GM18498 (cell line): ENCODE measurements at regions not wholly inside any gene's neighbourhood (a gene's known extent, or its start where the extent isn't known, plus 50 kb on each side); places are given as distances from the start of the nearest gene placed in this dataset.

ENCODE experiments used
- ATAC-seq: cut with Tn5 transposase; IDR thresholded peaks from one replicate; pipeline ENCODE4 v1.9.1; 2021; ENCODE audit warnings: mild to moderate bottlenecking, moderate library complexity; ENCODE audit not compliant: unreplicated experiment

DNA sequence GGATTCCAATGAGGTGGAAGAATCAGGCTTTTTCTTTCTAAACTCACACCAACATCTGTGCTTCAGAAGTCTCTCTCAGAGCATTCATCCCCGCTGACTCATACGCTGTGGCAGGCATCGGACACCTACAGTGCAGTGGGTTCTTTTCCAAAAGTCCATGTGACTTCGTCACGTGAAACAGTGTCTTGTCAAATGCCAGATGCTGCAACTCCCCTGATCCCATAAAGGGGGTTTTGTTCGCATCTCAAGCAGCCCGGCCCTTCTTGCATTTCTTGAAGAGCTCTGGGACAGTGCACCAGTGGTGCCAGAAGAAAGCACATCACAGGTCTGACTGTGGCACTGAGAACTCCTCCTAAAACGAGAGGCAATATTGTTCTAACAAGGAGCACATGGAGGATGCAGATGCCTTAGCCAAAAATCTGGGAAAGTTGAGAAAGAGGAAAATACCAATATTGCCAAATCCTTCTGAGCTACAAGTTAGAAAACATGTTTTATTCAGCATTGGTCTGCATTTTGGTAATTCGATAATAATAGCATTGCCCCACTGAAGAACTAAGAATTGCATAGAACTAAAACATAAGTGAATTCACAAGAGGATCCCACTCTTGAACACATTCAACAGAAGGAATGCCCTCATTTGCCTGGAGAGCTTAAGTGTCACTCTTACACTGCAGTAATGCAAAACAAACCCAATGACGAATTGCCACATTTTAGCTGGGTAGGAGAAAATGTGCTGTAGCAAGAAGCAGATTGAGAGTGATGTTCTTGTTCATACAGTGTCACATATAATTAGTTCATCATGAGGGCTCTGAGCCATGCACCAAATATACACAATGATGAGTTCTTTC is 204.4 kb downstream of the CXCL12 start:
- ATAC-seq, result no peak

DNA sequence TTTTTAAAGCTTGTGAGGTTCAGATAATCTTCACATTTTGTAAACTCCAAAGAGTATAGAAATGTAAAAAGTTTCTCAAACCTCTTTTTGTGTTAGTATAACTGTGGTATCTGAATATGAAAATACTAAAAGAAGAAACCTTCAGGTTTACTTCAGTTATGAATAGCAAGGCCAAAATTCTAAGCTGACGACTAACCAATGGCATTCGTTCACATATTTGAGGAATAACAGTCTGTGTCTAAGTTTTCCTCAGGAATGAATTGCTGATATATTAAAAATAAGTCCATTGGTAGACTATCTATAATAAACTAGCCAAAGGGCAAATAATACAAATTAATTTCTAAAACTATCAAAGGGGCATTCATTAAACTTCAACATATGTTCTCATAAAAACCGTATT is 206.0 kb downstream of the CXCL12 start:
- ATAC-seq, result no peak

DNA sequence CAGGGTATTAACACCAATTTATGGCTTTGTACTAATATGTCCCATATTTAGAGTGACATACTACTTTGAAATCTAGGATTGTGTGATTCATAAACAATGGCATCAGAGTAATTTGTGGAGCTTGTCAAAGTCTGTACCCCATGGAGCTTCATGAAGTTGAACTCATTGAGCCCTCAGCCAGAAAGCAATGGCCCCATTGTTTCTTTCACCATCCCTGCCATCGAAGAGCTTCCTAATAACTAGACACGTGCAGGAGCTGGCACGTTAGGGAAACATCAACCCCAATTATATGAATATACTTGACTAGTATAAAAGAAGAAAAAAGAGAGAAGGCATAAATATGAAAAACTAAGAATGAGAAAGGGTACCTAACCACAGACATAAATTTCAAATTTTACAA is 206.6 kb downstream of the CXCL12 start:
- no peak for ATAC-seq

DNA sequence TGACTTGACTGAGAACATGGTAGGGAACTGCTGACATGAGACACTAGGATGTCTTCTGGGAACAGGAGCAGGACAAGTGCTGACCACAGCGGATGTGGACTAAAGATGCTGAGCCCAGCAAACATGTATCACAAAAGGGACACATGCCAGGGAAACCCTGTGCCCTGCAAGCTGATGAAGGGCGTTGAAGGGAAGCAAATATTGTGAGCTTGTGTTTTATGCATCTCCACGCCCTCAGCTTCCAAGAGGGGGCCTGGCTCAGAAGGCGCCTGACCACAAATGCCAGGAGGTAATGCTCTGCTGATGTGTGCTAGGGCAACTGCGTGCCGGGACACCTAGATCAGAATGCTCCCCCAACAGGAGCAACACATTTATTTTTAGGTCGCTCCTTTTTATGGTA is 207.3 kb downstream of the CXCL12 start:
- no peak for ATAC-seq

DNA sequence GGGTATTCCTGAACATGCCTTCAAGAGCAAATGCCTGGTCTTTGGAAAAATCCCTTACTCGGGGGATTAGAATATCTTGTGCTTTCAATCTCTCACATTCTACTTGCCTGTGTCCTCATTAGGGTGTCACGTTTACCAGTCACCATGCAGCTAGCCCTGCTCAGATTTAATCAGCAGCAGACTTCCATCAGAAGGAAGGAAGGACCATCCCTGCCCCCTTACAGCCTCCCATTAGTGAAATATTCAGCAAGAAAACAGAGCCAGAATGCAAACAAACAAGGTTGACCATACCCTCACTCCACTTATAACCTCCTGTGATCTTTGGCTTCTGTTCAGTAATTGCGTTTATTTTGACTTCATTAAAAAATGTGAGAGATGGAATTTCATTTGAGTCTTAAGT is 208.6 kb downstream of the CXCL12 start:
- ATAC-seq, result no peak

DNA sequence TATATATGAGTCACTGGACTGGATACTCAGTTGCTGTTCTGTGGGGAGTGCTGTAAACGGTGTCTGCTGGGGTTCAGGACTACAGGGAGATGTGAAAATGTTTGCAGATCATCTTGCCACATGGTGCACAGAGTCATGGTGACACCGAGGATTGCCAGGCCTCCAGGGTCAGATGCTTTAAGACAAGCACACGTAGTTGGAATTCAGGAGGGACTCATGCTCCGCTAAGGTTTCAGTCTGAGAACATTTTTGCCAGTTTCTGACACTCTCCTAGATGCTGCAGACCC is 211.3 kb downstream of the CXCL12 start:
- no peak for ATAC-seq

DNA sequence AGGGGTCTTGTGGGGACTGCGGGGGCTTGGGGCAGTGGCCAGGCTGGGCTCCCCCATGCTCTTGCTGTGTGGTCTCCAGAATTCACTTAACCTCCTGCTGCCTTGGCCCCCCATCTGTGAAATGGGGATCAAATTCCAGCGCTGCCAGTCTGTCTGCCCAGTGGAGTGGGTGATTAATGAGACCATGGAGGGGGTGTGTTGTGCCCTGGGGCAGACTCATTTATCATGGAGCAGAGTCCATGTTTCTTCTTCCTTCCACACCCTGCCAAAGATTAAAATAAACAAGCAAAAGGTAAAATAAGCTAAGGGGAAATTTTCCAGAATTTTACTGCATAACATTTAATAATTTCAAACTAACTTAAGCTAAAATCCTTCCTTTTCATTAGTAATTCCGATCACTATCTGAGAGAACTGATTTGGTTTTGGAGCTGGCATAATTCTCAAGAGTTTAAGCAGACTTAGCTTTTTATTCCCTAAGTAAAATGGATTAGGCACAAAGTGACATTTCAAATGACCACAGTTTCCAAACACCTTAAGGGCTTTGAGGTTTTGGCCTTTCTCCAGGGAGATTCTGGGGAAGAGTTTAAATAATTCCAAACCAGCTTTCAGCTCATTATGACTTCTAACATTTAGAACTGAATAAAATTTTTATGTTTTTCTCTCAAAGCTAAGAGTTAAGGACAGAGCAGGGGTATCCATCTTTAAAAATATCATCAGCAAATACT is 211.9 kb downstream of the CXCL12 start:
- ATAC-seq, result no peak

DNA sequence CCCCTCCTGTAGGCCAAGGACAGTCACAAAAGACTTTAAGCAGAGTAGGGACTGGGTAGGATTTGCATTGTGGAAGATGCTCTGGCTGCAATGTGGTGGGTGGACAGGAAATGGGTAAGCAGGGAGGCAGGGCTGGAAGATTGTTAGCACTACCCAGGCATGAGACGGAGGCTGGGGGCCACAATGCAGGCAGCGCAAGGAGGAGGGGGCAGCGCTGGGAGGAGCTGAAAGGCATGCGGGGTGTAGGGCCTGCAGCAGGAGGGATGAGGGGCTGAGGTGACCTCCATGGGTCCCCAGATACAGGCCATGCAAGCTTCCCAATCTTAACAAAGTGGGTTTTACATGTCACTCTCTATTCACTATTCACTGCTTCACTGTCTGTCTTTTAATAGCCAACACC is 213.1 kb downstream of the CXCL12 start:
- no peak for ATAC-seq

DNA sequence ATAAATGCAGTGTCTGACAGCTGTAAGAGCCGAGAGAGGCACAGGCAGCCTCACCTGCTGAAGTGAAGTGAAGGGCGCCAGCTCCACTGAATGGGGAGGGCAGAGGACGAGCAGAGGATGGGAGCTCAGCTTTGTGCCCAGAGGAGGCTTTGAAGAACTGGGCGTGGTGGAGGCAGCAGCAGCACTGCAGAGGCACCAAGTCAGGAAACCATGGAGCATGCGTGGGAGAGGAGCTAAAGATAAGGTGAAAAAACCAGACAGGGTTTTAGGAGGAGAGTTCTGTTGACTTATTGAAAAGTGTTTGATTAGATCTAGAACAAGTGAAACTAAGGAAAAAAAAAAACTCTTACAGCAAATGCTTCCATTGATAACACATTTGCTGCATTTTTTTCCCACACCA is 216.4 kb downstream of the CXCL12 start:
- ATAC-seq, result no peak

DNA sequence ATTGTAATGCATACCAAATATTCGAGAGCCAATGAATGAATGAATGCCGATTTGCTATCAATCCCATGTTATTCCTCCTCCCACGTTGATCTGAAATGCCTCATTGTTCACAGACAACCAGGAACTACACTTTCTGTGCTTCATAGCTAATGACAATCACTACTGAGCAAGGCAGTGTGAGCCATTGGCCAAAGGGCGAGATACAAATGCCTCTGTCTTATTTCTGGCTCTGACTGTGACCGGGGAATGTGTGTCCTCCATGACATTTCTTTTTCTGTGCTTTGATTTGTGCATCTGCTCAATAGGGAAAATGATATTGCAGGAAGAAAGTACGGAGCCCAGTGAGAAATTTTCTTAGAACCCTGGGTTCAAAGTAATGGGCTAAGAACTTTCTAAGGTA is 217.1 kb downstream of the CXCL12 start:
- ATAC-seq, result no peak

DNA sequence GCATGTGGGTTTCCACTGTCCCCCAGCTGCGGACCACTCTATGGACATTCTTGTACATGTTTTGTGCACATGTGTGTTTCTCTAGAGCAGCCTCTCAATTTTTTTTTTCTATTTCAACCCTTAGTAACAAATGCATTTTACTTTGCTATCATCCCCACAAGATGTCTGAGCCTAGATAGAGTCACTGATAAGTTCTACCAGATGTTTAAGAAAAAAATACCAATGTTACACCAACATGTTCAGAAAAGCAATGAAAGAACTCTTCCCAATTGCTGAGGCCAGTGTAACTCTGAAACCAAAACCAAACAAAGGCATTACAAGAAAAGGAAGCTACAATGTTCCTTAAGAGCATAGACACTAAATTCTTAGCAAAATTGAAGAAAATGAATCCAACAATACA is 218.5 kb downstream of the CXCL12 start:
- no peak for ATAC-seq

DNA sequence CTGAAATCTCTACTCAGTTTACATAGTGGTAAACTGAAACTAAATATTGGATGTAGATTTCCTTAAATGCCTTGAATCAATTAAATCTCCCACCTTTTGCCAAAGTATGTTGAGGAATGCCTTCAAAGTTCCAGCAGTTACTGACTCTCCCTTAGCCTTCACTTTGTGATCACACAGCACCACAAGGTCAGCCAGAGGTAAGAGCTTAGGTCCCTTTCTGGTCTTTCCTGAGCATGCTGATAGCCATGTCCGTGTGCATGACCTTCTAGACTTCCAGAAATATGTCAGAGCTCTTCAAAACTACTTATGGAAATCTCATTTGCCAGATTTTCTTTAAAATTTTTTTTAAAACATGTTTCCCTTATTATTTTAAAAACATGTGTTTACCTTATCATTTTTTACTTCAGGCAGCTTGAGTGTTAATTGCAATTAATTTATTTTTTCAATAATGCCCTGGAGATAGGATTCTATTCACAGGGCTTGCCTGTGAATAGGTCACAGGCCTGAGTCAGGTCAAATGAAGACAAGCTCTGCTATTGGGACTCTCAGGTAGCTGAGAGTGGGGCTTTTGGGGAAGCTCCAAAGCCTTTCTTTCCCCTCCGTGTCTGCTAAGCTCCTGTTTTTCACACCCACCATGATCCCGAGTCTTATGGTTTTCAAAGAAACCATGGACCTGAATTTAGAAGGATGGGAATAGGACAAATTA is 220.5 kb downstream of the CXCL12 start:
- ATAC-seq, result no peak

DNA sequence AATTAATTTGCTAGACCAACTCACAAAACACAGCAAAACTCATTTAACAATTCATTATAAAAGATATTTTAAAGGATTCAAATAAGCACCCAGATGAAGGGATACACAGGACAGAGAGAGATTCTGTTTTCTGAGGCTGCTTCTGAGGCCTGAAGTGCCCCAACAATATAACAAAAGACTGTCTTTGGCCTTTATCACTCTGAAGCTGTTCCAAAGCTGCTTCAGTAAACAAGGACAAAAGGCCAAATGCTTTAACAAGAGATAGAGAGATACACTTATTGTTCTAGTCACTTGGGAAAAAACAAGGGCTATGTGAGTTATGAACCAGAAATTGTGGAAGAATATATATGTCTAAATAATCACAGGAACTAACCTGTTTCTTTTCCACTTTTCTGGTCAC is 223.7 kb downstream of the CXCL12 start:
- no peak for ATAC-seq

DNA sequence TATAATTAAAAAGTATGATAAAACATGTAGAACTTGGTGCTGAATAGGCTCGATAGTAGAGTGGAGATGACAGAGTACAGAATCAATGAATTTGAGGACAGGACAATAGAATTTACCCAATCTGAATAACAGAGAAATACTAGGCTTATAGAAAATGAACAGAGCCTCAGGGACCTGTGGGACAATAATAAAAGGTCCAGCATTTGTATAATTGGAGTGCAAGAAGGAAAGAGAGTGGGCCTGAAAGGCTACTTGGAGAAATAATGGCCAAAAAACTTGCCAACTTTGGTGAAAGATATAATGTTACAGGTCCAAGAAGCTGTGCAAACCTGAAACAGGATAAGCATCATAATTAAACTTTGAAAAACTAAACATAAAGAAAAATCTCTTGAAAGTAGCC is 227.3 kb downstream of the CXCL12 start:
- no peak for ATAC-seq

DNA sequence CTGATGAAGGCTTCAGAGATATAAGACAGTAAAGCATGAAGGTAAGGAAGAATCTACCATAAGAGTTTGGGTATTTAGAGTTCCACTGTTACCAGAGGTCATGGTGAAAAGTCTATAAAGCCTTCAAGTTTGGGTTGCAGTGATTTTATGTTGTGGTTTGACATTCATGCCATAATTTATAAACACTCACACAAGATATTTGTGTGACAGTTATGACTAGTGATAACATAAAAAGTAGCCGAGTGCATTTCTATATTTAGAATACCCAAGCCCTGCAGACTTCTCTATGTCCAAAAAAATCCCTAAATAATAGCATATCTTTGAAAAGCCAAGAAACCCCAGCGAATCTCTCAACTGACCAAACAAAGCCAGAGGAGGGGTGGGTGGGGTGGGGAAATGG is 229.9 kb downstream of the CXCL12 start:
- no peak for ATAC-seq

DNA sequence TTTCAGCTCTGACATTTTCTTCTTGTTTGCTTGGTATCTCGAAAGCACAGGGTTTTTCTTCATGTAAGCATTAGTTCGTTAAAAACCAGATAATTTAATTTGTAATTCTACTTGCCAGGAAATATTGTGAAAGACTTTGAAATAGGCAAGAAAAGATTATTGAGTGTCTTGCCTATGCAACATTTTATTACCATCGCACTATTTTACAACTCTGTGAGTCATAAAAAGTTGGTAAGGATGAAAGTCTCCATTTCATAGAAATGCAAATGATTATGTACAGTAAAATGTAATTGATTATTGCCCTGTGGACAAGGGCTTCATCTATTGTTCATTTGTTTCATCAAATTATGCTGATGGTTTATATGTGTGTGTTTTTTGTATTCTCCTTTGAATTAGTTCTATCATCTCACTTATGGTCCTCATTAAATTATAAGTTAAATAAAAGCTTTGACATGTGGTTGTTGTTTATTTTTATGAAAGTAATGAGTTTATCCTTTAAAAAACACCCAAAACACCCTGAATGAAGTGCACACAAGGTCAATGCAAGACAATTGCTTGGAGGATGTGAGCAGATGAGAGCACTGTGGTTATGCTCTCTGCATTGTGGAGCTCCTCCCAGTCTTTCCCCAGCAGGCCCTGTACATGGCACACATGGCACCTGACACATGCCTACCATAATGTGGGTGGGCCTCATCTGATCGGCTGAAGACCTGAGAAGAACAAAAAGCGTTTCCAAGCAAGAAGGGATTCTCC is 230.8 kb downstream of the CXCL12 start:
- ATAC-seq, result no peak

DNA sequence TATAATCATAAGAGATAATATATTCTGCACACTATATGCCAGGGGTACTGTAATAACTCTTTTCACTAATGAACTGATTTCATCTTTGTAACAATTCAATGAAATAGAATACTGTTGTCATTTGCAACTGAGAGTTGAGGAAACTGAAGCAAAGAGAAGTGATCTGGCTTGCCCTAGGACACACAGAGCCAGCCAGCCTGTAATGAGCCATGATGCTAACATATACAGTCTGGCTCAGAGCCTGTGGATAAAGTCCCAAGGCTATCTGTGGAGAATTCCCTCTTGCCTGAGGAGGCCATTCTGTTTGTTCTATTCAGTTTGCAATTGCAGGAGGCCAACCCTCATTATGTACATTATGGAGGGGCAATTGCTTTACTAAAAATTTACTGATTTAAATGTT is 241.3 kb downstream of the CXCL12 start:
- ATAC-seq, result no peak

DNA sequence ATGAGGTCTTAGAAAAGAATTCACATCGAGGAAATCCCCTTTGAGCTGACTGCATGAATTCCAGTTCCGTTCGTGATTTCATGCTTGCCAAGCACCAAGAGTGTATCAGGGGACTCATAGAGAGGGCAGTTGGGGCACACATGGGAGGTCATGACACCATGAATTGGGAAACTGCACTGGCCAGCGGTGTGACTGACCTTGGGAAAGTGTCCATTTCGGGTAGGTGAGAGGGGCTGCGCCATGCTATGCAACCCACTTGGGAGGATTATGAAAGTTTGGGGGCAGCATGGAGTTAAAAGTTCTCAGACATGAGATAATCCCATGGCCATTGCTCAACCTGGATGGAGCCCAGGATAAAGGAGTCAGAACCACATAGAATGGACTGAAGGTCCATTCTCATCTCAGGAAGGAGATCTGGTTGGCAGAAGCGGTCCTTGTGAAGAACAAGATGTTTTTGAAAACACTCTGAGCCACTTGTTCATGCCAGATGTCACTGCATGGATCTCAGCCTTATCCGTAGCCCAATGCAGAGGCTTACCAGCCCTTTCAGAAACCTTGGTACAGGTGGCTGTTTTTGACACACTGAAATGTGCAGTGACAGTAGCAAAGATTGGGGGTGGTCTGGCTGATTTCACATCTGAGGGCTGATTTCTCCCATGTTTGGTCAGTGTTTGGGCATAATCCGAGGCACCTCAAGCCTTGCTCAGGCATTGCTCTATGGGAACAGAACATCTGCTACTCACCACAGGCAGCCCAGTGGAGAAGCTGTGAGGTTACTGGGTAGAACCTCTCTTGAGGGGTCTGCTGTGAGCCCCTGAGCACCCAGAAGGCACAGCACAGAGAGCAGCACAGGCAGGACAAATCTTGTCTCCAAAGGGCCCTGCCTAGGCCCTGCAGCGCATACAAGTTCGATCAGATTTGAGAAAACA is 252.3 kb downstream of the CXCL12 start:
- ATAC-seq, result no peak

DNA sequence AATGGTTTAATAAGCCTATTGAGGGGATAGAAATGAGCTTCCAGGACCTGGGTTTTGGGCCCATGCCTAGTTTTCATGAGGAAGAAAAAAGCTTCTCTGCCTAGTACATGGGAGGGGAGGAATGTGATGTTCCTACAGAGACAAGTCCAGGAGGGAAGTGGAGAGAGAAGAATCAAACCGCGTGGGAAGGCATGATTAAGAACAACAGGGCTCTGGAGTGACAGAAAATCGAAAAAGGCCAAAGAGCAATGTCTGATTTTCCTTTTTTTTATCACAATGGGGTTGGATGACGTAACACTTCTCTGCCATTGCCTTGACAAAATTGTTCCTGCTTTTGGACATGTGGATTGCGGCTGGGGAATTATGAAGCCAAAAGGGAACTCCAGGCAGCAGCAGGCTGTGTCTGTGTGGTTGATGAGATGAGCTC is 258.6 kb downstream of the CXCL12 start:
- no peak for ATAC-seq

DNA sequence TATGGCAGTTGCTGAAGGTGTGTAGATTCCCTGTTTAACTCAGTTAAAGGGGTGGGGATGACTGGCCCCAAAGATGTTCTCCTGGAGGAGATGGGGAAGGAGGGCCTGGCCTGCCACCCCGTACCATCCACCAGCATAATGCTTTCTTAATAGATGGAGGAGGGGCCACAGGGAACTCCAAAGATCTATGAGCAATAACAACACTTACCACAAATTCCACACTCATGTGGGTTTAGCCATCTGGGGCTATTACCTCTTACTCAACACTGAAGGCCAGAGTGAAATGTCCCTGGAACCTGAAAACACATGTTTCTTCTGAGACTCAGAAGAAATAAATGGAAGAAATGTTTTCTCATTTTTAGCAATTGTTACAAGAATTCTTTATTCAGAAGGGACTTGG is 259.0 kb downstream of the CXCL12 start:
- no peak for ATAC-seq
